ENCODE measurements at regions not wholly inside any gene's neighbourhood (a gene's known extent, or its start where the extent isn't known, plus 50 kb on each side); places are given as distances from the start of the nearest gene placed in this dataset.

- no peak overlapping the region for H3K27ac ChIP-seq (ENCODE audit: poor library complexity, severe bottlenecking)
- no peaks in the 10 kb centered on the region for H3K36me3 ChIP-seq (ENCODE audit: low read depth)
- H3K4me3 ChIP-seq (ENCODE audit: severe bottlenecking), result no peak overlapping the region
- ATAC-seq (ENCODE audit: low read depth), result no peak
- no peak for TF ChIP-seq CTCF (IDR thresholded peaks at IDR 0.05; ENCODE audit: poor library complexity, severe bottlenecking)
- no peaks in the 10 kb centered on the region for H3K27me3 ChIP-seq (ENCODE audit: insufficient read depth, poor library complexity, severe bottlenecking)
- no peak for DNase-seq (ENCODE audit: low spot score)
- no peaks in the 10 kb centered on the region for H3K9me3 ChIP-seq (ENCODE audit: severe bottlenecking)
- no peaks in the 10 kb centered on the region for H3K4me1 ChIP-seq (ENCODE audit: insufficient read depth, poor library complexity, severe bottlenecking)
These were observed 1233.3 kb upstream of the SEL1L start for GRCh38 chr14:82766996-82767395.

GRCh38 chr14:82776958-82777357, 1243.3 kb upstream of the SEL1L start:
- no peak for DNase-seq (ENCODE audit: low spot score)
- H3K27ac ChIP-seq (ENCODE audit: poor library complexity, severe bottlenecking), result no peak overlapping the region
- no peak for TF ChIP-seq CTCF (IDR thresholded peaks at IDR 0.05; ENCODE audit: poor library complexity, severe bottlenecking)
- H3K9me3 ChIP-seq (ENCODE audit: severe bottlenecking), result no peaks in the 10 kb centered on the region
- H3K27me3 ChIP-seq (ENCODE audit: insufficient read depth, poor library complexity, severe bottlenecking), result no peaks in the 10 kb centered on the region
- no peak overlapping the region for H3K4me3 ChIP-seq (ENCODE audit: severe bottlenecking)
- H3K4me1 ChIP-seq (ENCODE audit: insufficient read depth, poor library complexity, severe bottlenecking), result no peaks in the 10 kb centered on the region
- H3K36me3 ChIP-seq (ENCODE audit: low read depth), result no peaks in the 10 kb centered on the region
- ATAC-seq (ENCODE audit: low read depth), result no peak

- H3K4me1 ChIP-seq (ENCODE audit: insufficient read depth, poor library complexity, severe bottlenecking), result no peaks in the 10 kb centered on the region
- DNase-seq (ENCODE audit: low spot score) (no peak), ATAC-seq (ENCODE audit: low read depth) (no peak)
- no peaks in the 10 kb centered on the region for H3K9me3 ChIP-seq (ENCODE audit: severe bottlenecking)
- H3K4me3 ChIP-seq (ENCODE audit: severe bottlenecking), result no peak overlapping the region
- TF ChIP-seq CTCF (IDR thresholded peaks at IDR 0.05; ENCODE audit: poor library complexity, severe bottlenecking), result no peak
- H3K36me3 ChIP-seq (ENCODE audit: low read depth), result no peaks in the 10 kb centered on the region
- no peak overlapping the region for H3K27ac ChIP-seq (ENCODE audit: poor library complexity, severe bottlenecking)
- no peaks in the 10 kb centered on the region for H3K27me3 ChIP-seq (ENCODE audit: insufficient read depth, poor library complexity, severe bottlenecking)
These were observed 1244.4 kb upstream of the SEL1L start for GRCh38 chr14:82778008-82778590.

GRCh38 chr14:82778601-82779000, 1244.9 kb upstream of the SEL1L start:
- no peaks in the 10 kb centered on the region for H3K27me3 ChIP-seq (ENCODE audit: insufficient read depth, poor library complexity, severe bottlenecking)
- ATAC-seq (ENCODE audit: low read depth), result no peak
- no peaks in the 10 kb centered on the region for H3K36me3 ChIP-seq (ENCODE audit: low read depth)
- H3K4me3 ChIP-seq (ENCODE audit: severe bottlenecking), result no peak overlapping the region
- no peak for DNase-seq (ENCODE audit: low spot score)
- H3K9me3 ChIP-seq (ENCODE audit: severe bottlenecking), result no peaks in the 10 kb centered on the region
- no peak overlapping the region for H3K27ac ChIP-seq (ENCODE audit: poor library complexity, severe bottlenecking)
- no peak for TF ChIP-seq CTCF (IDR thresholded peaks at IDR 0.05; ENCODE audit: poor library complexity, severe bottlenecking)
- no peaks in the 10 kb centered on the region for H3K4me1 ChIP-seq (ENCODE audit: insufficient read depth, poor library complexity, severe bottlenecking)

- Histone ChIP-seq H3K27me3 (ENCODE audit: insufficient read depth, poor library complexity, severe bottlenecking) (no peaks in the 10 kb centered on the region), H3K4me1 (ENCODE audit: insufficient read depth, poor library complexity, severe bottlenecking) (no peaks in the 10 kb centered on the region)
- ATAC-seq (ENCODE audit: low read depth), result no peak
These were observed 1245.6 kb upstream of the SEL1L start for GRCh38 chr14:82779301-82779700.

More at GRCh38 chr14:82779301-82779700, 1245.6 kb upstream of the SEL1L start:
- Histone ChIP-seq H3K36me3 (ENCODE audit: low read depth) (no peaks in the 10 kb centered on the region), H3K27ac (ENCODE audit: poor library complexity, severe bottlenecking) (no peak overlapping the region), H3K9me3 (ENCODE audit: severe bottlenecking) (no peaks in the 10 kb centered on the region), H3K4me3 (ENCODE audit: severe bottlenecking) (no peak overlapping the region)
- DNase-seq (ENCODE audit: low spot score), result no peak
- no peak for TF ChIP-seq CTCF (IDR thresholded peaks at IDR 0.05; ENCODE audit: poor library complexity, severe bottlenecking)

All from RWPE2 (cell line).